AG09319 (cell line): ENCODE measurements at regions not wholly inside any gene's neighbourhood (a gene's known extent, or its start where the extent isn't known, plus 50 kb on each side); places are given as distances from the start of the nearest gene placed in this dataset.

ENCODE experiments used
- DNase-seq: peaks from one replicate; pipeline ENCODE4 v3.0.0-alpha.2; 2010; ENCODE audit warnings: low read depth; ENCODE audit errors: extremely low read depth
- CTCF ChIP-seq: IDR thresholded peaks from 2 replicates; pipeline ENCODE4 v1.5.1; 2011; ENCODE audit warnings: low read depth, mild to moderate bottlenecking, inconsistent platforms, low read length, moderate library complexity

- DNase-seq, result no peak
Observed at GRCh38 chr10:120076996-120077706, 184.6 kb downstream of the SEC23IP start.

DNA sequence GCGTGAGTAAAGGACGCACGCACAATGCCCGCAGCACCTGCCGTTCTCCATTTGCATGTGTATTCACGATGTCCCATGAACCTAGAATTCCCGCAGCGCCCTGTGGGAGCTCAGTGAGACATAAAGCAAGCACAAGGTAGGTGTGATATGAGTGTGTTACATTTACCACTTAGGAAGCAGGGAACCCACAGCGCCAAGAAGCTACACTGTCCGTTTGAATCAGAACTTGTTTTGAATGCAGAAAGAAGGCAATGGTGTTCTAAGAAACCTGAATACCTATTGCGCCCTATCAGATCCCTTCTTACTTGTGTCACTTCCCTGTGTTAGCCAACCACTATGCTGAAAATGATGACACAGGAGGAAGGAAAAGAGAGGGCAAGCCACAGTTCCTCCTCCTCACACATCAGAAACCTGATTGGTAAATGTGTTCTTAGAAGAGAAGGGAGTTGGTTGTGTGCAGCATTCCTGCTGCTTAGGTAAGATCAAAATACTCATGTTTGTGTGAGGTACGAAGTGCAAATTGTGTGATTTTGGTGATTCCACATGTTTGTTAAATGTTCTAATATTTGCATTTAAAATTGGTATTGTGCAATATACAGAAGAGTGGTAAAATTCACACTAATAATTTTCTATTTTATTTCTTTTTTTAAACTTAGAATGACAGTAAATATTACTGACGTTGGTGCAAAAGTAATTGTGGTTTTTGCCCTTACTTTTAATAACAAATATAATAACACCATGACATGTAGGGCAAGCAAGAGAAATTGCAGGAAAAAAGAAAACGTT, 185.4 kb downstream of the SEC23IP start:
- TF ChIP-seq CTCF, result no peak
- no peak for DNase-seq

More at GRCh38 chr10:120076996-120077706, 184.6 kb downstream of the SEC23IP start:
- no peak for TF ChIP-seq CTCF

GRCh38 chr10:120085096-120085796, 192.7 kb downstream of the SEC23IP start:
- DNase-seq, result no peak
- TF ChIP-seq CTCF, result no peak

GRCh38 chr10:120086066-120086465, 193.5 kb downstream of the SEC23IP start:
- TF ChIP-seq CTCF, result no peak
- no peak for DNase-seq

GRCh38 chr10:120087109-120087508, 194.6 kb downstream of the SEC23IP start:
- DNase-seq, result no peak
- TF ChIP-seq CTCF, result no peak

DNA sequence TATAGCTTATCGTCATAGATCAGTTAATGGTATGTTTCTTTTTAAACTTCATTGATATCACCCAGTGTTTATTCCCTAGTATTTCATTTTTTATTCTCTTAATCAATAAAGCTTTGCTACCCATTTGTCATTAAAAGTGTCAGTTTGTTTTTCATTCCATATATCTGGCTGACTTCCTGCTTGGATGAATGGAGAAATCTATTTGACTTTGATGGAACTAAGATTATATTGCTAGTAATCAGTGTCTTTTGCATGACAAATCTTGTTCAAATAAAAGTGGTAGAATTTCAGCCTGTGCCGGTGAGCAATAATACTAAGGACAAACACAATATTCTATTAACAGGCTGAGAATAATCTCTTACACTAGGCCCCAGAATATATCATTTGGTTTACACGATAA, 203.3 kb downstream of the SEC23IP start:
- no peak for DNase-seq
- no peak for TF ChIP-seq CTCF

GRCh38 chr10:120097766-120098165, 205.2 kb downstream of the SEC23IP start:
- no peak for DNase-seq
- TF ChIP-seq CTCF, result no peak
